K562 (cell line): ENCODE measurements at regions not wholly inside any gene's neighbourhood (a gene's known extent, or its start where the extent isn't known, plus 50 kb on each side); places are given as distances from the start of the nearest gene placed in this dataset.

Experiments used
- ATAC-seq: fragments of 200-7000 bp; cut with Tn5 transposase; 3 replicates; pipeline ENCODE4 v1.9.1; 2020; ENCODE audit warnings: moderate library complexity
- BruUV-seq: library from RNA; stranded (reverse); fragments of 400-500 nt; replicated peaks from 2 replicates; lab custom pipeline; 2021; lab: Mats Ljungman, UMichigan
- CTCF ChIA-PET: fragments of 300-600 bp; formaldehyde crosslinking; extraction: SDS; loops from one replicate; lab custom pipeline; 2021; ENCODE audit warnings: low intra/inter-chr PET ratio; lab: Yijun Ruan, JAX
- POLR2A ChIA-PET: fragments of 300-600, 350-650 bp; sonication (Branson Sonifier 250); formaldehyde crosslinking; extraction: SDS; loops from one replicate; lab custom pipeline; 2021; ENCODE audit warnings: antibody characterized with exemption, inconsistent platforms; lab: Yijun Ruan, JAX
- DNase-seq, 4 experiments: peaks; one replicate each; pipeline versions ENCODE4 v3.0.0 to v3.0.0-alpha.2; 2011 to 2018; ENCODE audit warnings: low spot score in 3 of 4, mixed read lengths in 3 of 4; ENCODE audit errors: extremely low read depth in 1 of 4
- FAIRE-seq: peaks from 2 replicates; lab custom pipeline; 2011; peaks lifted over from hg19 to GRCh38; lab: Jason Lieb, UNC
- H2AFZ ChIP-seq: 2 replicates; pipeline ENCODE4 v1.6.0; 2011; ENCODE audit warnings: low read depth, low read length, control low read depth, inconsistent platforms
- H3K27ac ChIP-seq: fragments of 200-600 bp; 3 replicates; pipeline ENCODE4 v1.8.0; 2011; ENCODE audit warnings: low read depth, mild to moderate bottlenecking, control low read depth, inconsistent platforms, low read length, moderate library complexity, mixed read lengths; ENCODE audit errors: extremely low read depth
- H3K27me3 ChIP-seq, 2 experiments: fragments of 300-600 bp in 1 of 2; 2 replicates in 1 of 2; 3 replicates in 1 of 2; pipeline versions ENCODE4 v1.6.0 to v1.8.0; 2011; ENCODE audit warnings: inconsistent platforms in 2 of 2, low read length in 2 of 2, mild to moderate bottlenecking in 1 of 2, mixed read lengths in 1 of 2, moderate library complexity in 1 of 2; ENCODE audit not compliant: control insufficient read depth in 2 of 2, insufficient read depth in 2 of 2
- H3K36me3 ChIP-seq: fragments of 300-600 bp; 3 replicates; pipeline ENCODE4 v1.8.0; 2011; ENCODE audit warnings: mild to moderate bottlenecking, low read length, inconsistent platforms; ENCODE audit not compliant: control insufficient read depth, insufficient read depth
- H3K4me1 ChIP-seq, 2 experiments: fragments of 200-600 bp in 1 of 2; replicated peaks in 1 of 2; 2 replicates in 1 of 2; 3 replicates in 1 of 2; pipeline versions ENCODE4 v1.5.1 to v1.8.0; 2011; ENCODE audit warnings: inconsistent platforms in 2 of 2, low read length in 2 of 2, mild to moderate bottlenecking in 1 of 2, mixed read lengths in 1 of 2, moderate library complexity in 1 of 2; ENCODE audit not compliant: control insufficient read depth in 2 of 2, insufficient read depth in 2 of 2
- H3K4me2 ChIP-seq: 2 replicates; pipeline ENCODE4 v1.6.1; 2011; ENCODE audit warnings: low read length, control low read depth, inconsistent platforms, mixed read lengths; ENCODE audit not compliant: insufficient read depth
- H3K4me3 ChIP-seq: fragments of 200-600 bp; sonication (generic), shearing (Covaris generic); 2 replicates; pipeline ENCODE4 v1.5.1; 2016; ENCODE audit warnings: control low read depth, inconsistent platforms
- H3K79me2 ChIP-seq: fragments of 200-600 bp; 3 replicates; pipeline ENCODE4 v1.8.0; 2011; ENCODE audit warnings: low read length, inconsistent platforms; ENCODE audit not compliant: control insufficient read depth, insufficient read depth
- H3K9ac ChIP-seq, 2 experiments: 2 replicates each; pipeline versions ENCODE4 v1.6.0 to v1.6.1; 2011; ENCODE audit warnings: low read depth in 2 of 2, low read length in 2 of 2, control low read depth in 1 of 2, inconsistent platforms in 1 of 2, mild to moderate bottlenecking in 1 of 2, mixed read lengths in 1 of 2; ENCODE audit not compliant: insufficient read depth in 1 of 2
- H3K9me1 ChIP-seq: one replicate; pipeline ENCODE4 v1.6.0; 2011; ENCODE audit warnings: inconsistent platforms, mild to moderate bottlenecking, low read length, moderate library complexity; ENCODE audit not compliant: control insufficient read depth, insufficient read depth
- H3K9me3 ChIP-seq: replicated peaks from 2 replicates; pipeline ENCODE4 v1.5.1; 2011; ENCODE audit warnings: low read depth, low read length, inconsistent platforms; ENCODE audit not compliant: control insufficient read depth, insufficient read depth
- H4K20me1 ChIP-seq: replicated peaks from 2 replicates; pipeline ENCODE4 v1.6.1; 2011; ENCODE audit warnings: low read length, inconsistent platforms, mixed read lengths; ENCODE audit not compliant: control insufficient read depth, insufficient read depth
- CTCFL ChIP-seq: IDR thresholded peaks from 2 replicates; pipeline ENCODE4 v1.6.1; 2011; ENCODE audit warnings: borderline replicate concordance, low read depth, mild to moderate bottlenecking, moderate library complexity, low read length; ENCODE audit not compliant: insufficient read depth, poor library complexity, severe bottlenecking
- HDAC1 ChIP-seq, 2 experiments: fragments of 450-650 bp; IDR thresholded peaks; 2 replicates each; pipeline ENCODE4 v1.6.1; 2016 to 2017; ENCODE audit warnings: inconsistent platforms in 1 of 2, mild to moderate bottlenecking in 1 of 2, moderate library complexity in 1 of 2
- KDM2B ChIP-seq: fragments of 250-450 bp; sonication (Bioruptor Pico); IDR thresholded peaks from 2 replicates; pipeline ENCODE4 v1.8.0; 2021; ENCODE audit warnings: mild to moderate bottlenecking, moderate library complexity
- KDM4B ChIP-seq, 2 experiments: fragments of 450-650 bp in 1 of 2; sonication (generic) in 1 of 2; IDR thresholded peaks; 2 replicates each; pipeline ENCODE4 v1.6.1; 2016 to 2017; ENCODE audit warnings: borderline replicate concordance in 2 of 2, antibody characterized with exemption in 1 of 2, low read depth in 1 of 2, mild to moderate bottlenecking in 1 of 2
- LARP7 ChIP-seq: fragments of 450-650 bp; IDR thresholded peaks from 2 replicates; pipeline ENCODE4 v1.6.1; 2016
- ZNF146 ChIP-seq: IDR thresholded peaks from one replicate; pipeline ENCODE4 v1.6.1; 2018; ENCODE audit warnings: missing compliant biosample characterization; ENCODE audit not compliant: unreplicated experiment
- WGBS: fragments of 100-300 bp; shearing (Covaris generic); methylation state at CpG from one replicate; pipeline ENCODE4 v1.1.6; 2016; ENCODE audit warnings: low coverage, mixed read lengths; ENCODE audit not compliant: insufficient coverage; ENCODE audit errors: missing lambda C conversion rate; 5-methylcytosine and 5-hydroxymethylcytosine counted together
- in situ Hi-C: fragments of 300-500 bp; cut with MboI; formaldehyde crosslinking; loops from 4 replicates; pipeline ENCODE4 v1.15.0; 2018; ENCODE audit warnings: inconsistent platforms, mixed read lengths
- intact Hi-C: fragments of 100-400 bp; cut with micrococcal nuclease; formaldehyde crosslinking; loops from 2 replicates; pipeline ENCODE4 v1.14.2; 2022

DNA sequence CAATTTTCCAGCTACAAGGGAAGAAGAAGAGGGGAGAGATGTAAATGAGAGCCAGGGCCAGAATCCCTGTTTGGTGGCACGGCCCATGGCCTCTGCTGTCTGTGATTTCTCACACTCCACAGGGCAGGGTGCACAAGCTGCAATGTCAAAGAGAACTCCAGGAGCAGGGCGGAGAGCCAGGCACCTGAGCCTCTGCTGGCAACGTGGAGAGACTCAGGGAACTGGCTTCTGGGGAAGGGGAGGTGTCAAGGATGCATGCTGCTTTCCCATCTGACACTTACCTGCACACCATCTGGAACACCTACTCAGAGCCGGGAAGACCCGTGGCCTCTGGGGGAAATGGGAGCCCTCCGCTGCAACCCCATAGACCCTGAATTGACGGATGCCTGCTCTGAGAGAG lies 507.5 kb upstream of the NR2F2 start:
- in situ Hi-C loops, result no loop called here
- 91% methylated on average over 7 of the region's 7 CpGs for WGBS
- Histone ChIP-seq H3K79me2 (no peaks in the 10 kb centered on the region), H2AFZ (no peak overlapping the region), H4K20me1 (no peaks in the 10 kb centered on the region), H3K9me1 (no peaks in the 10 kb centered on the region), H3K9ac (no peak overlapping the region; a peak in 1 of 4 replicates), H3K27me3 (no peaks in the 10 kb centered on the region), H3K4me3 (no peak overlapping the region), H3K4me1 (no peaks in the 10 kb centered on the region), H3K9me3 (no peaks in the 10 kb centered on the region), H3K4me2 (no peak overlapping the region), H3K27ac (no peak overlapping the region), H3K36me3 (peaks cover 34% of the 10 kb centered on the region)
- FAIRE-seq, result no peak
- DNase-seq, result no peak
- CTCF ChIA-PET, result no interaction called here
- no TSS peak for BruUV-seq
- POLR2A ChIA-PET, result no interaction called here
- intact Hi-C loops, result no loop called here
- ATAC-seq, result no peak
- TF ChIP-seq CTCFL (no peak), KDM4B (IDR thresholded peaks at IDR 0.05; ENCODE audit: borderline replicate concordance in 2 of 2, low read depth in 1 of 2) (no peak), HDAC1 (IDR thresholded peaks at IDR 0.05) (no peak), ZNF146 (CRISPR knock-in tag) (no peak), KDM2B (CRISPR knock-in tag) (no peak), LARP7 (no peak)
- TF ChIP-seq, all 486 proteins: peak for 0
